OCI-LY7 (cell line): ENCODE measurements at regions not wholly inside any gene's neighbourhood (a gene's known extent, or its start where the extent isn't known, plus 50 kb on each side); places are given as distances from the start of the nearest gene placed in this dataset.

Experiments used
- BruUV-seq: library from RNA; stranded (reverse); fragments of 400-500 nt; replicated peaks from 2 replicates; lab custom pipeline; 2021; lab: Mats Ljungman, UMichigan
- CTCF ChIA-PET: fragments of 300-600 bp; sonication (Branson Sonifier 250); formaldehyde crosslinking; loops from one replicate; lab custom pipeline; 2022; ENCODE audit warnings: antibody characterized with exemption; ENCODE audit not compliant: unreplicated experiment; lab: Charles Lee
- POLR2A ChIA-PET: fragments of 300-600 bp; sonication (Branson Sonifier 250); formaldehyde crosslinking; loops from one replicate; lab custom pipeline; 2022; ENCODE audit warnings: antibody characterized with exemption; lab: Charles Lee
- DNase-seq: peaks from one replicate; pipeline ENCODE4 v3.0.0-alpha.2; 2015; ENCODE audit warnings: low spot score
- H2AFZ ChIP-seq: fragments of 200-600 bp; sonication (generic), shearing (Covaris generic); 2 replicates; pipeline ENCODE4 v1.6.1; 2014; ENCODE audit warnings: mild to moderate bottlenecking, antibody characterized with exemption, low read length, moderate library complexity
- H3K27ac ChIP-seq: fragments of 200-600 bp; sonication (generic); 2 replicates; pipeline ENCODE4 v1.5.1; 2014; ENCODE audit warnings: mixed run types, low read depth, mild to moderate bottlenecking, moderate library complexity, low read length, inconsistent platforms; ENCODE audit not compliant: poor library complexity, severe bottlenecking
- H3K36me3 ChIP-seq: fragments of 200-600 bp; sonication (generic); 2 replicates; pipeline ENCODE4 v1.6.1; 2014; ENCODE audit warnings: mild to moderate bottlenecking, antibody characterized with exemption, low read length, moderate library complexity, mixed read lengths; ENCODE audit not compliant: insufficient read depth
- H3K4me1 ChIP-seq: fragments of 200-600 bp; sonication (generic); 2 replicates; pipeline ENCODE4 v1.5.1; 2014; ENCODE audit warnings: mild to moderate bottlenecking, low read length; ENCODE audit not compliant: insufficient read depth, poor library complexity, severe bottlenecking
- H3K4me2 ChIP-seq: fragments of 200-600 bp; sonication (generic); 2 replicates; pipeline ENCODE4 v1.6.1; 2014; ENCODE audit warnings: mild to moderate bottlenecking, low read length
- H3K4me3 ChIP-seq: fragments of 200-600 bp; sonication (generic); 2 replicates; pipeline ENCODE4 v1.5.1; 2014; ENCODE audit warnings: mild to moderate bottlenecking, low read depth, low read length; ENCODE audit not compliant: poor library complexity, severe bottlenecking
- H3K79me2 ChIP-seq: fragments of 200-600 bp; sonication (generic); 2 replicates; pipeline ENCODE4 v1.6.1; 2016; ENCODE audit warnings: low read depth, mild to moderate bottlenecking, low read length, moderate library complexity, mixed read lengths; ENCODE audit not compliant: insufficient read depth
- H3K9me2 ChIP-seq: fragments of 200-600 bp; sonication (generic); 2 replicates; pipeline ENCODE4 v1.6.1; 2016; ENCODE audit warnings: mild to moderate bottlenecking, low read length, mixed read lengths; ENCODE audit not compliant: insufficient read depth
- H3K9me3 ChIP-seq: fragments of 200-600 bp; sonication (generic); 2 replicates; pipeline ENCODE4 v1.6.1; 2014; ENCODE audit warnings: mild to moderate bottlenecking, mixed run types, low read length, mixed read lengths
- H4K20me1 ChIP-seq: fragments of 200-600 bp; sonication (generic); 2 replicates; pipeline ENCODE4 v1.6.1; 2014; ENCODE audit warnings: mild to moderate bottlenecking, antibody characterized with exemption, low read length, moderate library complexity, mixed read lengths; ENCODE audit not compliant: insufficient read depth
- EZH2phosphoT487 ChIP-seq: fragments of 200-600 bp; sonication (generic); IDR thresholded peaks from 2 replicates; pipeline ENCODE4 v1.6.1; 2018; ENCODE audit warnings: low read depth, borderline replicate concordance, mild to moderate bottlenecking, mixed run types, antibody characterized with exemption, low read length, moderate library complexity, mixed read lengths
- intact Hi-C: fragments of 100-400 bp; cut with micrococcal nuclease; formaldehyde crosslinking; loops from one replicate; pipeline ENCODE4 v1.10.0; 2022; ENCODE audit not compliant: unreplicated experiment
- TF ChIP-seq, protein P1 (sequence below): fragments of 200-600 bp; sonication (generic); conservative IDR thresholded peaks from 2 replicates; pipeline ENCODE4 v1.5.1; 2014; ENCODE audit warnings: mild to moderate bottlenecking, antibody characterized with exemption, low read length, moderate library complexity, mixed read lengths

DNA sequence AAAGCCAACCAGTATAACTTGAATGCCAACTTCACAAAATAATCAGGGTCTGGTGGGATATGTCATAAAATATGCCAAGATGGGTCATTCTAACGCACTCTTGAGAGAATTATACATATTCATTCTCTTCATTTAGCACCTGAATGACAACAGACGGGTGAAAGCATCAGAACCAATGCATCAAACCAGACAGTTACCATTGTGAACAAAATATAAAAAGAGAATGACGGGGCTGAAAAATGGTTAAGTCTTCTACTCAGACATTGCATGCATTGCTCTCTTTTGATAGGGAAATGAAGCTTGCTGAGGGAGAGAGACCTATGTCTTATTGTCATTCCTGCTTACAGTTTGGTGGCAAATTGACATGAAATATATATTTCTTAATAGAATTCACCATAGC is 702.1 kb downstream of the NOVA1 start:
- intact Hi-C loops: no loop called here
- POLR2A ChIA-PET: no interaction called here
- Histone ChIP-seq H3K4me2 (no peak overlapping the region), H3K36me3 (no peaks in the 10 kb centered on the region), H4K20me1 (no peaks in the 10 kb centered on the region), H3K9me3 (no peaks in the 10 kb centered on the region), H2AFZ (no peak overlapping the region), H3K9me2 (no peaks in the 10 kb centered on the region), H3K4me1 (no peaks in the 10 kb centered on the region), H3K4me3 (no peak overlapping the region), H3K79me2 (no peaks in the 10 kb centered on the region), H3K27ac (no peak overlapping the region)
- no peak for DNase-seq
- BruUV-seq: no TSS peak
- no peak for TF ChIP-seq EZH2phosphoT487
- TF ChIP-seq, protein P1, sequence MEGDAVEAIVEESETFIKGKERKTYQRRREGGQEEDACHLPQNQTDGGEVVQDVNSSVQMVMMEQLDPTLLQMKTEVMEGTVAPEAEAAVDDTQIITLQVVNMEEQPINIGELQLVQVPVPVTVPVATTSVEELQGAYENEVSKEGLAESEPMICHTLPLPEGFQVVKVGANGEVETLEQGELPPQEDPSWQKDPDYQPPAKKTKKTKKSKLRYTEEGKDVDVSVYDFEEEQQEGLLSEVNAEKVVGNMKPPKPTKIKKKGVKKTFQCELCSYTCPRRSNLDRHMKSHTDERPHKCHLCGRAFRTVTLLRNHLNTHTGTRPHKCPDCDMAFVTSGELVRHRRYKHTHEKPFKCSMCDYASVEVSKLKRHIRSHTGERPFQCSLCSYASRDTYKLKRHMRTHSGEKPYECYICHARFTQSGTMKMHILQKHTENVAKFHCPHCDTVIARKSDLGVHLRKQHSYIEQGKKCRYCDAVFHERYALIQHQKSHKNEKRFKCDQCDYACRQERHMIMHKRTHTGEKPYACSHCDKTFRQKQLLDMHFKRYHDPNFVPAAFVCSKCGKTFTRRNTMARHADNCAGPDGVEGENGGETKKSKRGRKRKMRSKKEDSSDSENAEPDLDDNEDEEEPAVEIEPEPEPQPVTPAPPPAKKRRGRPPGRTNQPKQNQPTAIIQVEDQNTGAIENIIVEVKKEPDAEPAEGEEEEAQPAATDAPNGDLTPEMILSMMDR: no peak
- CTCF ChIA-PET: no interaction called here

DNA sequence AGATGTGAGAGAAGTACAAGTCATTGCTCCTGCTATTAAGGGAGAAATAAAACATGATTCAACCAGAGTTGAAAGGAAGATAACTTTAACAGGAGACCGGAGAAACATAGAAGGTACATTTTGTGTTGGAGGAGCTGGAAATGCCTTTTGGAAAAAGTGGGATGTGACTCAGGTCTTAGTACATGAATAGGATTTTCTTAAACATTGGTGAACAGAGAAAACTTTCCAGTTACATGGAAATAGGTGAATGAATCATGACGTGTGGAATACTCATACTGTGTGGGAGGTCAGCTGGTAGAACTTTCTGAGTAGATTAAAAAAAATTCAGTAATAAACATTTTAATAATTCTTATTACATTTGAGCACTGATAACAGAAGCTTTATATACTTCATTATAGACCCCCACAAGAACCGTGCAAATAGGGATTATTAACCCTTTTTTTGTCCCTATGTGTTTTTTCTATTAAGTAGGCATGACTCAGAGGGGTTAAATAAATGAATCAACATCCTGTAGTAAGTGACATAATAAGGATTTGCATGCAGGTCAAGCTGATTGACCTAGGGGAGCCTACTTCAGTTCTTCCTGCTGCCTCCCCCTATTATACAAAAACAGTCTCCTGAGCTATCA is 710.5 kb downstream of the NOVA1 start:
- H2AFZ ChIP-seq: no peak overlapping the region
- BruUV-seq: no TSS peak
- H3K9me2 ChIP-seq: no peaks in the 10 kb centered on the region
- H3K4me2 ChIP-seq: no peak overlapping the region
- H3K4me1 ChIP-seq: no peaks in the 10 kb centered on the region
- no peaks in the 10 kb centered on the region for H3K36me3 ChIP-seq
- H3K79me2 ChIP-seq: no peaks in the 10 kb centered on the region
- no peak for DNase-seq
- intact Hi-C loops: no loop called here
- no peak overlapping the region for H3K4me3 ChIP-seq
- ChIA-PET CTCF (no interaction called here), POLR2A (no interaction called here)
- TF ChIP-seq, protein P1: no peak
- TF ChIP-seq EZH2phosphoT487: no peak
- no peak overlapping the region for H3K27ac ChIP-seq
- no peaks in the 10 kb centered on the region for H4K20me1 ChIP-seq
- H3K9me3 ChIP-seq: no peaks in the 10 kb centered on the region

DNA sequence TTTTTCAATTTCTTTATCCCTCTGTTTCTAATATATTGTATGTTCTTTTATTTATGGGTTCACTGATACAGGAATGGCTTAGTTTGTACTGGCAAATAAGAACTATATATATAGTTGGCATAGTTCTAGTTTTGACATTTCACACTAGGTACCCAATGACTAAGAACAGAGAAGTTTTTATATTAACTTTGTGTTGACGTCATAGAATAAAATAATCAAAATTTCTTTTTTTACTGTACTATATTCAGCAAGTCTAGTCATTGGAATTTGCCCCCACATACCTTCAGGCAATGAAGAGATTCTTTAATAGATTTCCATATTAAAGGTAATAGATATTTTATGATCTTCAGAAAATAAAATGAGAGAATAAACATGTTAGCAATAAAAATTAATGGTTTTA is 713.2 kb downstream of the NOVA1 start:
- no peak overlapping the region for H2AFZ ChIP-seq
- H3K4me1 ChIP-seq: no peaks in the 10 kb centered on the region
- no peaks in the 10 kb centered on the region for H3K36me3 ChIP-seq
- ChIA-PET CTCF (no interaction called here), POLR2A (interaction anchor here (1.6 kb wide), 1 partner anchor 15 kb away, joined by 3 read pairs; no protein-coding TSS in a partner anchor)
- intact Hi-C loops: no loop called here
- H4K20me1 ChIP-seq: no peaks in the 10 kb centered on the region
- H3K79me2 ChIP-seq: no peaks in the 10 kb centered on the region
- no peak overlapping the region for H3K4me2 ChIP-seq
- no peak overlapping the region for H3K4me3 ChIP-seq
- no peaks in the 10 kb centered on the region for H3K9me3 ChIP-seq
- no peaks in the 10 kb centered on the region for H3K9me2 ChIP-seq
- TF ChIP-seq EZH2phosphoT487: no peak
- TF ChIP-seq, protein P1: no peak
- H3K27ac ChIP-seq: no peak overlapping the region
- no TSS peak for BruUV-seq
- DNase-seq: no peak
